Natural killer cell (primary cell): ENCODE measurements at regions not wholly inside any gene's neighbourhood (a gene's known extent, or its start where the extent isn't known, plus 50 kb on each side); places are given as distances from the start of the nearest gene placed in this dataset.

ENCODE experiments used
- ATAC-seq, 3 donors: fragments of 150-1000 bp in 2 of 3; fragments of 200-7000 bp in 1 of 3; cut with Tn5 transposase; 1 replicate in 1 of 3; 2 replicates in 2 of 3; pipeline ENCODE4 v1.10.0; 2021; ENCODE audit warnings: mild to moderate bottlenecking in 2 of 3, moderate library complexity in 2 of 3
- DNase-seq, 2 donors: peaks; one replicate each; pipeline versions ENCODE4 v3.0.0 to v3.0.0-alpha.2; 2013 to 2021; ENCODE audit warnings: mixed read lengths in 1 of 2
- H3K27ac ChIP-seq: one replicate; pipeline ENCODE4 v1.5.1; 2013; ENCODE audit warnings: mild to moderate bottlenecking, low read length
- H3K27me3 ChIP-seq: one replicate; pipeline ENCODE4 v1.6.1; 2013; ENCODE audit warnings: low read length; ENCODE audit not compliant: control insufficient read depth, insufficient read depth
- H3K36me3 ChIP-seq: one replicate; pipeline ENCODE4 v1.6.1; 2013; ENCODE audit warnings: low read length; ENCODE audit not compliant: control insufficient read depth, insufficient read depth
- H3K4me1 ChIP-seq: one replicate; pipeline ENCODE4 v1.6.1; 2013; ENCODE audit warnings: low read length; ENCODE audit not compliant: control insufficient read depth, insufficient read depth
- H3K4me3 ChIP-seq: one replicate; pipeline ENCODE4 v1.5.1; 2013; ENCODE audit warnings: low read length
- H3K9me3 ChIP-seq: one replicate; pipeline ENCODE4 v1.6.1; 2013; ENCODE audit warnings: low read length; ENCODE audit not compliant: control insufficient read depth, insufficient read depth
- H3K27ac Mint-ChIP-seq, 2 donors: one replicate each; pipeline ENCODE4 v1.8.0; 2022; ENCODE audit warnings: mild to moderate bottlenecking in 2 of 2, mixed read lengths in 2 of 2, moderate library complexity in 1 of 2
- H3K27me3 Mint-ChIP-seq, 2 donors: one replicate each; pipeline ENCODE4 v1.8.0; 2022; ENCODE audit warnings: low read depth in 2 of 2, mixed read lengths in 2 of 2
- H3K36me3 Mint-ChIP-seq: one replicate; pipeline ENCODE4 v1.8.0; 2022; ENCODE audit warnings: mixed read lengths
- H3K4me1 Mint-ChIP-seq, 2 donors: one replicate each; pipeline ENCODE4 v1.8.0; 2022; ENCODE audit warnings: mixed read lengths in 2 of 2
- H3K4me3 Mint-ChIP-seq: one replicate; pipeline ENCODE4 v1.8.0; 2022; ENCODE audit warnings: mild to moderate bottlenecking, moderate library complexity, mixed read lengths
- H3K9me3 Mint-ChIP-seq, 2 donors: one replicate each; pipeline ENCODE4 v1.8.0; 2022; ENCODE audit warnings: mixed read lengths in 2 of 2
- CTCF ChIP-seq: fragments of 200-600 bp; IDR thresholded peaks from one replicate; pipeline ENCODE4 v1.8.0; 2022; ENCODE audit warnings: antibody characterized with exemption
- WGBS: methylation state at CpG from one replicate; pipeline ENCODE4 v1.1.7; 2013; ENCODE audit warnings: missing lambda C conversion rate; ENCODE audit not compliant: insufficient coverage; 5-methylcytosine and 5-hydroxymethylcytosine counted together
- intact Hi-C: fragments of 100-400 bp; cut with micrococcal nuclease; formaldehyde crosslinking; loops from one replicate; pipeline ENCODE4 v1.14.2; 2022

GRCh38 chr20:22464312-22465003 is 119.9 kb downstream of the FOXA2 start:
- Mint-ChIP-seq H3K4me1 (no peaks in the 10 kb centered on the region), H3K27ac (no peak overlapping the region), H3K36me3 (no peaks in the 10 kb centered on the region), H3K27me3 (no peaks in the 10 kb centered on the region), H3K9me3 (peaks cover 0 to 2% of the 10 kb centered on the region in 2 donors), H3K4me3 (no peak overlapping the region)
- no peak for TF ChIP-seq CTCF
- no peak for DNase-seq
- Histone ChIP-seq H3K36me3 (no peaks in the 10 kb centered on the region), H3K4me1 (no peaks in the 10 kb centered on the region), H3K9me3 (peaks cover 3% of the 10 kb centered on the region), H3K27ac (no peak overlapping the region), H3K27me3 (no peaks in the 10 kb centered on the region), H3K4me3 (no peak overlapping the region)
- intact Hi-C loops, result no loop called here
- no peak for ATAC-seq
- WGBS, result 94% methylated on average over 5 of the region's 5 CpGs

GRCh38 chr20:22462975-22463914 is 121.1 kb downstream of the FOXA2 start:
- Mint-ChIP-seq H3K9me3 (peaks cover 0 to 2% of the 10 kb centered on the region in 2 donors), H3K4me1 (no peaks in the 10 kb centered on the region), H3K27me3 (no peaks in the 10 kb centered on the region), H3K27ac (no peak overlapping the region), H3K36me3 (no peaks in the 10 kb centered on the region), H3K4me3 (no peak overlapping the region)
- ATAC-seq (no peak), DNase-seq (no peak)
- TF ChIP-seq CTCF, result no peak
- Histone ChIP-seq H3K9me3 (peaks cover 3% of the 10 kb centered on the region), H3K4me3 (no peak overlapping the region), H3K36me3 (no peaks in the 10 kb centered on the region), H3K27ac (no peak overlapping the region), H3K27me3 (no peaks in the 10 kb centered on the region), H3K4me1 (no peaks in the 10 kb centered on the region)
- intact Hi-C loops, result no loop called here
- WGBS, result 78% methylated on average over 11 of the region's 11 CpGs

GRCh38 chr20:22460803-22461202 is 123.6 kb downstream of the FOXA2 start:
- no peak for TF ChIP-seq CTCF
- Histone ChIP-seq H3K4me1 (no peaks in the 10 kb centered on the region), H3K4me3 (no peak overlapping the region), H3K27me3 (no peaks in the 10 kb centered on the region), H3K36me3 (no peaks in the 10 kb centered on the region), H3K9me3 (no peaks in the 10 kb centered on the region), H3K27ac (no peak overlapping the region)
- no peaks in the 10 kb centered on the region for H3K4me1 Mint-ChIP-seq
- ATAC-seq, result no peak
- H3K27me3 Mint-ChIP-seq, result no peaks in the 10 kb centered on the region
- no peak for DNase-seq
- H3K9me3 Mint-ChIP-seq, result peaks cover 0 to 2% of the 10 kb centered on the region in 2 donors
- H3K36me3 Mint-ChIP-seq, result no peaks in the 10 kb centered on the region
- WGBS, result 82% methylated on average over 1 of the region's 2 CpGs
- no peak overlapping the region for H3K27ac Mint-ChIP-seq
- no peak overlapping the region for H3K4me3 Mint-ChIP-seq
- intact Hi-C loops, result no loop called here
